ENCODE measurements at regions not wholly inside any gene's neighbourhood (a gene's known extent, or its start where the extent isn't known, plus 50 kb on each side); places are given as distances from the start of the nearest gene placed in this dataset.

DNA sequence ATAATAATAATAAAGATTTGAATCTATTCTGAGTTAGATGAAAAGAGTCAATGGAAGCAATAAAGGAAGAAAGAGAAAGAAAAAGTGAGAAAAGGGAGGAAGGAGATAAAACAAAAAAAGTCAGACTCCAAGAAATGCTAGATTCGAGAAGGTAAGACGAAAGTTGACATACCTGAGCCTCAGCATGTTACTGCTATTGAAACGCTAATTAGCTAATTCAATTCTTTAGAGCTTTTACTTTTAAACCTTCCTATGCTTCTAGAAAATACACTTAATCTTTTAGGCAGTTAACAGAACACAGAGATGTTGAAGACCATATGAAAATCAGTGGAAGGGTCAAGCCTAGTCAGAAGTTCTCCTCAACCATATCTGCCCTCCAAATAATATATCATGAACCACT is 337.2 kb upstream of the ROBO2 start:
- no peak for TF ChIP-seq EP300 (IDR thresholded peaks at IDR 0.05; ENCODE audit: borderline replicate concordance in 1 of 2, low read depth in 1 of 2, low read length in 1 of 2)
- TF ChIP-seq POLR2AphosphoS5 (IDR thresholded peaks at IDR 0.05; ENCODE audit: low read depth, low read length) = no peak
- TF ChIP-seq JUND (IDR thresholded peaks at IDR 0.05) = no peak
- TF ChIP-seq RAD21 (IDR thresholded peaks at IDR 0.05; ENCODE audit: low read length) = no peak
- TF ChIP-seq EZH2phosphoT487 (IDR thresholded peaks at IDR 0.05; ENCODE audit: borderline replicate concordance, low read depth) = no peak
- TF ChIP-seq, protein P1, sequence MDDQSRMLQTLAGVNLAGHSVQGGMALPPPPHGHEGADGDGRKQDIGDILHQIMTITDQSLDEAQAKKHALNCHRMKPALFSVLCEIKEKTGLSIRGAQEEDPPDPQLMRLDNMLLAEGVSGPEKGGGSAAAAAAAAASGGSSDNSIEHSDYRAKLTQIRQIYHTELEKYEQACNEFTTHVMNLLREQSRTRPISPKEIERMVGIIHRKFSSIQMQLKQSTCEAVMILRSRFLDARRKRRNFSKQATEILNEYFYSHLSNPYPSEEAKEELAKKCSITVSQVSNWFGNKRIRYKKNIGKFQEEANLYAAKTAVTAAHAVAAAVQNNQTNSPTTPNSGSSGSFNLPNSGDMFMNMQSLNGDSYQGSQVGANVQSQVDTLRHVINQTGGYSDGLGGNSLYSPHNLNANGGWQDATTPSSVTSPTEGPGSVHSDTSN (IDR thresholded peaks at IDR 0.05) = no peak
- TF ChIP-seq, protein P2, sequence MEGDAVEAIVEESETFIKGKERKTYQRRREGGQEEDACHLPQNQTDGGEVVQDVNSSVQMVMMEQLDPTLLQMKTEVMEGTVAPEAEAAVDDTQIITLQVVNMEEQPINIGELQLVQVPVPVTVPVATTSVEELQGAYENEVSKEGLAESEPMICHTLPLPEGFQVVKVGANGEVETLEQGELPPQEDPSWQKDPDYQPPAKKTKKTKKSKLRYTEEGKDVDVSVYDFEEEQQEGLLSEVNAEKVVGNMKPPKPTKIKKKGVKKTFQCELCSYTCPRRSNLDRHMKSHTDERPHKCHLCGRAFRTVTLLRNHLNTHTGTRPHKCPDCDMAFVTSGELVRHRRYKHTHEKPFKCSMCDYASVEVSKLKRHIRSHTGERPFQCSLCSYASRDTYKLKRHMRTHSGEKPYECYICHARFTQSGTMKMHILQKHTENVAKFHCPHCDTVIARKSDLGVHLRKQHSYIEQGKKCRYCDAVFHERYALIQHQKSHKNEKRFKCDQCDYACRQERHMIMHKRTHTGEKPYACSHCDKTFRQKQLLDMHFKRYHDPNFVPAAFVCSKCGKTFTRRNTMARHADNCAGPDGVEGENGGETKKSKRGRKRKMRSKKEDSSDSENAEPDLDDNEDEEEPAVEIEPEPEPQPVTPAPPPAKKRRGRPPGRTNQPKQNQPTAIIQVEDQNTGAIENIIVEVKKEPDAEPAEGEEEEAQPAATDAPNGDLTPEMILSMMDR (IDR thresholded peaks at IDR 0.05) = no peak
- TF ChIP-seq, protein P3, sequence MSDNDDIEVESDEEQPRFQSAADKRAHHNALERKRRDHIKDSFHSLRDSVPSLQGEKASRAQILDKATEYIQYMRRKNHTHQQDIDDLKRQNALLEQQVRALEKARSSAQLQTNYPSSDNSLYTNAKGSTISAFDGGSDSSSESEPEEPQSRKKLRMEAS (IDR thresholded peaks at IDR 0.05; ENCODE audit: low read depth) = no peak
